Panc1 (cell line): ENCODE measurements at regions not wholly inside any gene's neighbourhood (a gene's known extent, or its start where the extent isn't known, plus 50 kb on each side); places are given as distances from the start of the nearest gene placed in this dataset.

Source experiments
- ATAC-seq: fragments of 200-7000 bp; cut with Tn5 transposase; 2 replicates; pipeline ENCODE4 v1.9.1; 2020; ENCODE audit warnings: mild to moderate bottlenecking, moderate library complexity
- BruUV-seq: library from RNA; stranded (reverse); fragments of 400-500 nt; replicated peaks from 2 replicates; lab custom pipeline; 2021; lab: Mats Ljungman, UMichigan
- CTCF ChIA-PET: fragments of 300-600 bp; sonication (Branson Sonifier 250); formaldehyde crosslinking; loops from one replicate; lab custom pipeline; 2022; ENCODE audit warnings: antibody characterized with exemption; lab: Charles Lee
- POLR2A ChIA-PET: fragments of 300-600 bp; sonication (Branson Sonifier 250); formaldehyde crosslinking; loops from one replicate; lab custom pipeline; 2022; ENCODE audit warnings: antibody characterized with exemption; lab: Charles Lee
- DNase-seq: peaks from one replicate; pipeline ENCODE4 v3.0.0-alpha.2; 2010; ENCODE audit warnings: low read depth, low spot score
- H3K27ac ChIP-seq: 2 replicates; pipeline ENCODE4 v1.5.1; 2011; ENCODE audit warnings: mild to moderate bottlenecking, low read length, inconsistent platforms
- H3K27me3 ChIP-seq: fragments of 200-500 bp; sonication (Bioruptor generic); 2 replicates; pipeline ENCODE4 v1.6.0; 2014; ENCODE audit warnings: low read length, inconsistent platforms; ENCODE audit not compliant: control insufficient read depth, insufficient read depth
- H3K36me3 ChIP-seq: fragments of 200-500 bp; sonication (Bioruptor generic); 2 replicates; pipeline ENCODE4 v1.5.1; 2014; ENCODE audit warnings: inconsistent platforms, mild to moderate bottlenecking, low read length, moderate library complexity; ENCODE audit not compliant: control insufficient read depth, insufficient read depth
- H3K4me1 ChIP-seq: 2 replicates; pipeline ENCODE4 v1.5.1; 2011; ENCODE audit warnings: inconsistent platforms, mild to moderate bottlenecking, low read length, moderate library complexity; ENCODE audit not compliant: control insufficient read depth, insufficient read depth
- H3K4me3 ChIP-seq, 2 experiments: 2 replicates each; pipeline ENCODE4 v1.5.1; 2011 to 2012; ENCODE audit warnings: low read depth in 2 of 2, low read length in 2 of 2, mild to moderate bottlenecking in 2 of 2, inconsistent platforms in 1 of 2, moderate library complexity in 1 of 2
- H3K9me3 ChIP-seq: fragments of 200-500 bp; sonication (Bioruptor generic); 2 replicates; pipeline ENCODE4 v1.5.1; 2014; ENCODE audit warnings: low read depth, mild to moderate bottlenecking, inconsistent platforms, low read length, moderate library complexity; ENCODE audit not compliant: control insufficient read depth, insufficient read depth
- POLR2AphosphoS5 ChIP-seq: IDR thresholded peaks from 2 replicates; pipeline ENCODE4 v1.6.1; 2012; ENCODE audit warnings: mild to moderate bottlenecking, low read depth, low read length, moderate library complexity
- REST ChIP-seq, 2 experiments: IDR thresholded peaks; 2 replicates each; pipeline ENCODE4 v1.6.1; 2011 to 2012; ENCODE audit warnings: low read depth in 2 of 2, control low read depth in 1 of 2, low read length in 1 of 2, mild to moderate bottlenecking in 1 of 2, moderate library complexity in 1 of 2; ENCODE audit not compliant: insufficient read depth in 1 of 2
- SIN3A ChIP-seq: IDR thresholded peaks from 2 replicates; pipeline ENCODE4 v1.6.1; 2012; ENCODE audit warnings: low read depth, mild to moderate bottlenecking, low read length, moderate library complexity, borderline replicate concordance; ENCODE audit not compliant: insufficient read depth
- TCF7L2 ChIP-seq: IDR thresholded peaks from 2 replicates; pipeline ENCODE4 v1.6.1; 2011; ENCODE audit warnings: mild to moderate bottlenecking, low read depth, low read length, inconsistent platforms
- in situ Hi-C: cut with HindIII; loops from 2 replicates; pipeline ENCODE4 v1.10.0; 2016; ENCODE audit warnings: low sequenced_read_pairs, low pct_unique_long_range_greater_than_20kb
- intact Hi-C: fragments of 100-400 bp; cut with micrococcal nuclease; formaldehyde crosslinking; loops from one replicate; pipeline ENCODE4 v1.10.0; 2022; ENCODE audit not compliant: unreplicated experiment
- TF ChIP-seq, protein P1 (sequence below): fragments of 450-650 bp; IDR thresholded peaks from 2 replicates; pipeline ENCODE4 v1.5.1; 2017; ENCODE audit warnings: mild to moderate bottlenecking

DNA sequence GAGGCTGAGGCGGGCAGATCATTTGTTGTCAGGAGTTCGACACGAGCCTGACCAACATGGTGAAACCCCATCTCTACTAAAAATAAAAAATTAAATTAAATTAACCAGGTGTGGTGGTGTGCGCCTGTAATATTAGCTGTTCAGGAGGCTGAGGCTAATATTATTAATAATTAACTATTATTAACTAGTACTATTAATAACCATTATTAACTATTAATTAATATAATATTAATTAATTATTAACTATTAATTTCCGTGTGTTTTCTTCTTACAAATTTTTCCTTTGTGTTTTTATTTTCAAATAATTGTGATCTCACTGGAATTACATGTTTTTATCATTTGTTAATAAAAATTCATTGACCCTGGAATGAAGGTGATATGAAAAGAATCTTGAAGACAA, 557.4 kb upstream of the ADGRB3 start:
- no TSS peak for BruUV-seq
- CTCF ChIA-PET = no interaction called here
- no peak for ATAC-seq

DNA sequence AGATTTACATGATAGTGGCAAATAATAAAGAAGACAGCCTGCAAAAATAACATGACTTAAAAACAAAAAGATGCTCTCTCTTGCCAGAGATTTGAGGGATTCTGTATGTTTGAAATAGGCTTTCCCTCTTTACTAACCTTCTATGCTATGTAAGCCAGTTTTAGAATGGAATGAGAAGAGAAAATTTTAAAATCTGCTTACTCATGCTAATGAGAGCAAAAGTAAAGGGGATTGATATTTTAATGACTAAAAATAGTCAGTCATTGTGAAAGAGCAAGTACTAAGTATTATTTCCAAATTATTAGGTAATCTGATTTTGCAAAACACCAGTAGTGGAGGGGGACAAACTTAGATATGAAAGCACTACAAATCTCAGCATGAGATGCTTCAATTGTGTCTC, 563.3 kb upstream of the ADGRB3 start:
- intact Hi-C loops = no loop called here

More for the DNA sequence above, 557.4 kb upstream of the ADGRB3 start:
- Histone ChIP-seq H3K4me3 (no peak overlapping the region), H3K27me3 (no peaks in the 10 kb centered on the region), H3K9me3 (0 out of 2 replicates have a peak, but pooled peaks cover 3% of the 10 kb centered on the region), H3K27ac (no peak overlapping the region), H3K4me1 (no peaks in the 10 kb centered on the region), H3K36me3 (no peaks in the 10 kb centered on the region)
- in situ Hi-C loops (no loop called here), intact Hi-C loops (no loop called here)
- POLR2A ChIA-PET = no interaction called here
- DNase-seq = no peak
- TF ChIP-seq SIN3A = no peak
- TF ChIP-seq POLR2AphosphoS5 = no peak
- TF ChIP-seq, protein P1, sequence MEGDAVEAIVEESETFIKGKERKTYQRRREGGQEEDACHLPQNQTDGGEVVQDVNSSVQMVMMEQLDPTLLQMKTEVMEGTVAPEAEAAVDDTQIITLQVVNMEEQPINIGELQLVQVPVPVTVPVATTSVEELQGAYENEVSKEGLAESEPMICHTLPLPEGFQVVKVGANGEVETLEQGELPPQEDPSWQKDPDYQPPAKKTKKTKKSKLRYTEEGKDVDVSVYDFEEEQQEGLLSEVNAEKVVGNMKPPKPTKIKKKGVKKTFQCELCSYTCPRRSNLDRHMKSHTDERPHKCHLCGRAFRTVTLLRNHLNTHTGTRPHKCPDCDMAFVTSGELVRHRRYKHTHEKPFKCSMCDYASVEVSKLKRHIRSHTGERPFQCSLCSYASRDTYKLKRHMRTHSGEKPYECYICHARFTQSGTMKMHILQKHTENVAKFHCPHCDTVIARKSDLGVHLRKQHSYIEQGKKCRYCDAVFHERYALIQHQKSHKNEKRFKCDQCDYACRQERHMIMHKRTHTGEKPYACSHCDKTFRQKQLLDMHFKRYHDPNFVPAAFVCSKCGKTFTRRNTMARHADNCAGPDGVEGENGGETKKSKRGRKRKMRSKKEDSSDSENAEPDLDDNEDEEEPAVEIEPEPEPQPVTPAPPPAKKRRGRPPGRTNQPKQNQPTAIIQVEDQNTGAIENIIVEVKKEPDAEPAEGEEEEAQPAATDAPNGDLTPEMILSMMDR = no peak
- TF ChIP-seq REST (IDR thresholded peaks at IDR 0.05; ENCODE audit: insufficient read depth in 1 of 2, low read depth in 2 of 2, low read length in 1 of 2) = no peak
- TF ChIP-seq TCF7L2 = no peak

More for the DNA sequence above, 563.3 kb upstream of the ADGRB3 start:
- H3K9me3 ChIP-seq = no peaks in the 10 kb centered on the region
- no peak for DNase-seq
- no TSS peak for BruUV-seq
- H3K27ac ChIP-seq = no peak overlapping the region
- no peaks in the 10 kb centered on the region for H3K36me3 ChIP-seq
- no peak for TF ChIP-seq SIN3A
- TF ChIP-seq POLR2AphosphoS5 = no peak
- TF ChIP-seq, protein P1 = no peak
- no peak for TF ChIP-seq TCF7L2
- TF ChIP-seq REST (IDR thresholded peaks at IDR 0.05; ENCODE audit: insufficient read depth in 1 of 2, low read depth in 2 of 2, low read length in 1 of 2) = no peak
- ChIA-PET CTCF (no interaction called here), POLR2A (no interaction called here)
- no peak for ATAC-seq
- in situ Hi-C loops = no loop called here
- H3K4me3 ChIP-seq = no peak overlapping the region
- H3K27me3 ChIP-seq = no peaks in the 10 kb centered on the region
- H3K4me1 ChIP-seq = no peaks in the 10 kb centered on the region
